AG04450 (cell line): ENCODE measurements at regions not wholly inside any gene's neighbourhood (a gene's known extent, or its start where the extent isn't known, plus 50 kb on each side); places are given as distances from the start of the nearest gene placed in this dataset.

Experiments used
- CTCF ChIA-PET: fragments of 300-600, 350-600 bp; formaldehyde crosslinking; extraction: SDS; loops from one replicate; lab custom pipeline; 2022; ENCODE audit warnings: antibody characterized with exemption, inconsistent platforms; lab: Charles Lee
- POLR2A ChIA-PET: fragments of 350-600 bp; formaldehyde crosslinking; extraction: SDS; loops from one replicate; lab custom pipeline; 2021; ENCODE audit warnings: antibody characterized with exemption, inconsistent platforms; lab: Yijun Ruan, JAX
- DNase-seq: peaks from one replicate; pipeline ENCODE4 v3.0.0-alpha.2; 2011; ENCODE audit warnings: low read depth, low spot score
- H3K27ac ChIP-seq: one replicate; pipeline ENCODE4 v1.5.1; 2012; ENCODE audit warnings: low read depth, low read length, control low read depth
- H3K27me3 ChIP-seq: one replicate; pipeline ENCODE4 v1.6.0; 2012; ENCODE audit warnings: low read length; ENCODE audit not compliant: control insufficient read depth, insufficient read depth
- H3K4me3 ChIP-seq: 2 replicates; pipeline ENCODE4 v1.5.1; 2011; ENCODE audit warnings: mild to moderate bottlenecking, low read depth, low read length, control low read depth
- H3K9me3 ChIP-seq: 2 replicates; pipeline ENCODE4 v1.5.1; 2012; ENCODE audit warnings: low read length; ENCODE audit not compliant: control insufficient read depth, insufficient read depth
- CTCF ChIP-seq: IDR thresholded peaks from 2 replicates; pipeline ENCODE4 v1.5.1; 2011; ENCODE audit warnings: low read depth, low read length, control low read depth, inconsistent platforms

- TF ChIP-seq CTCF = no peak
- ChIA-PET CTCF (interaction anchor here (0.6 kb wide), 1 partner anchor 133 kb away, joined by 3 read pairs; no protein-coding TSS in a partner anchor), POLR2A (no interaction called here)
- no peaks in the 10 kb centered on the region for H3K27me3 ChIP-seq
- no peak overlapping the region for H3K27ac ChIP-seq
- DNase-seq = no peak
- H3K9me3 ChIP-seq = no peaks in the 10 kb centered on the region; the same call in 1 of the 2 replicates
- no peak overlapping the region for H3K4me3 ChIP-seq
These were observed 618.9 kb downstream of the BCKDHB start for GRCh38 chr6:80725156-80725930.

- H3K27me3 ChIP-seq = no peaks in the 10 kb centered on the region
These were observed 614.4 kb downstream of the BCKDHB start for GRCh38 chr6:80720824-80721223.

GRCh38 chr6:80714513-80714912 lies 608.0 kb downstream of the BCKDHB start:
- POLR2A ChIA-PET = no interaction called here
- CTCF ChIA-PET = no interaction called here

More at GRCh38 chr6:80720824-80721223, 614.4 kb downstream of the BCKDHB start:
- no peak for DNase-seq
- Histone ChIP-seq H3K4me3 (no peak overlapping the region), H3K27ac (no peak overlapping the region), H3K9me3 (peaks cover 3% of the 10 kb centered on the region)
- no peak for TF ChIP-seq CTCF
- POLR2A ChIA-PET = no interaction called here
- CTCF ChIA-PET = no interaction called here

GRCh38 chr6:80698459-80698858 lies 592.0 kb downstream of the BCKDHB start:
- no peak for TF ChIP-seq CTCF
- H3K27me3 ChIP-seq = no peaks in the 10 kb centered on the region
- CTCF ChIA-PET = no interaction called here
- POLR2A ChIA-PET = no interaction called here
- peaks cover 7% of the 10 kb centered on the region; the same call in 1 of the 2 replicates for H3K9me3 ChIP-seq
- no peak overlapping the region for H3K27ac ChIP-seq
- DNase-seq = no peak
- H3K4me3 ChIP-seq = no peak overlapping the region

More at GRCh38 chr6:80714513-80714912, 608.0 kb downstream of the BCKDHB start:
- DNase-seq = no peak
- Histone ChIP-seq H3K4me3 (no peak overlapping the region), H3K27ac (no peak overlapping the region), H3K9me3 (no peaks in the 10 kb centered on the region), H3K27me3 (no peaks in the 10 kb centered on the region)
- TF ChIP-seq CTCF = no peak

- Histone ChIP-seq H3K27ac (no peak overlapping the region), H3K9me3 (no peaks in the 10 kb centered on the region), H3K27me3 (no peaks in the 10 kb centered on the region), H3K4me3 (no peak overlapping the region)
- ChIA-PET POLR2A (interaction anchor here (0.6 kb wide), 1 partner anchor 1434 kb away, joined by 3 read pairs; no protein-coding TSS in a partner anchor), CTCF (no interaction called here)
- no peak for TF ChIP-seq CTCF
- DNase-seq = no peak
These were observed 589.8 kb downstream of the BCKDHB start for GRCh38 chr6:80696268-80696667.
